ENCODE measurements at regions not wholly inside any gene's neighbourhood (a gene's known extent, or its start where the extent isn't known, plus 50 kb on each side); places are given as distances from the start of the nearest gene placed in this dataset.

GRCh38 chr4:127174201-127174600, 458.6 kb upstream of the INTU start:
- ATAC-seq (no peak), DNase-seq (no peak)
- TF ChIP-seq CTCF (IDR thresholded peaks at IDR 0.05), result no peak
- H3K36me3 ChIP-seq (ENCODE audit: insufficient read depth in 1 of 2, low read depth in 1 of 2), result no peaks in the 10 kb centered on the region
- H3K27ac ChIP-seq, result no peak overlapping the region
- 82 to 88% (median 88%) methylated on average over 1 of the region's 1 CpG for WGBS, 3 donors
- no peak overlapping the region for H3K4me3 ChIP-seq
- no peaks in the 10 kb centered on the region for H3K4me1 ChIP-seq
- intact Hi-C loops (cut with DNase I), result no loop called here
- H3K27me3 ChIP-seq (ENCODE audit: insufficient read depth in 3 of 3, low read length in 2 of 3), result no peaks in the 10 kb centered on the region
- H3K9me3 ChIP-seq, result no peaks in the 10 kb centered on the region

GRCh38 chr4:127174616-127175015, 458.1 kb upstream of the INTU start:
- no peak for DNase-seq
- H3K27me3 ChIP-seq (ENCODE audit: insufficient read depth in 3 of 3, low read length in 2 of 3), result no peaks in the 10 kb centered on the region
- WGBS, 3 donors, result 66 to 77% (median 73%) methylated on average over 2 of the region's 2 CpGs
- H3K27ac ChIP-seq, result no peak overlapping the region
- no peak for ATAC-seq
- H3K36me3 ChIP-seq (ENCODE audit: insufficient read depth in 1 of 2, low read depth in 1 of 2), result no peaks in the 10 kb centered on the region
- H3K4me1 ChIP-seq, result no peaks in the 10 kb centered on the region
- no peaks in the 10 kb centered on the region for H3K9me3 ChIP-seq
- H3K4me3 ChIP-seq, result no peak overlapping the region
- TF ChIP-seq CTCF (IDR thresholded peaks at IDR 0.05), result no peak
- intact Hi-C loops (cut with DNase I), result no loop called here

GRCh38 chr4:127179256-127180087, 453.3 kb upstream of the INTU start:
- H3K27me3 ChIP-seq (ENCODE audit: insufficient read depth in 3 of 3, low read length in 2 of 3), result no peaks in the 10 kb centered on the region
- no peak overlapping the region for H3K4me3 ChIP-seq
- DNase-seq (no peak), ATAC-seq (no peak)
- intact Hi-C loops (cut with DNase I), result no loop called here
- H3K36me3 ChIP-seq (ENCODE audit: insufficient read depth in 1 of 2, low read depth in 1 of 2), result no peaks in the 10 kb centered on the region
- no peak for TF ChIP-seq CTCF (IDR thresholded peaks at IDR 0.05)
- H3K27ac ChIP-seq, result no peak overlapping the region
- 66 to 88% (median 84%) methylated on average over 2 of the region's 2 CpGs for WGBS, 3 donors
- no peaks in the 10 kb centered on the region for H3K4me1 ChIP-seq
- no peaks in the 10 kb centered on the region for H3K9me3 ChIP-seq

GRCh38 chr4:127181001-127181400, 451.8 kb upstream of the INTU start:
- H3K27ac ChIP-seq, result no peak overlapping the region
- no peaks in the 10 kb centered on the region for H3K4me1 ChIP-seq
- no peak for DNase-seq
- intact Hi-C loops (cut with DNase I), result no loop called here
- ATAC-seq, result no peak
- no peaks in the 10 kb centered on the region for H3K36me3 ChIP-seq (ENCODE audit: insufficient read depth in 1 of 2, low read depth in 1 of 2)
- H3K27me3 ChIP-seq (ENCODE audit: insufficient read depth in 3 of 3, low read length in 2 of 3), result no peaks in the 10 kb centered on the region
- H3K4me3 ChIP-seq, result no peak overlapping the region
- no peak for TF ChIP-seq CTCF (IDR thresholded peaks at IDR 0.05)
- no peaks in the 10 kb centered on the region for H3K9me3 ChIP-seq

GRCh38 chr4:127182687-127183086, 450.1 kb upstream of the INTU start:
- intact Hi-C loops (cut with DNase I), result no loop called here
- Histone ChIP-seq H3K4me1 (no peaks in the 10 kb centered on the region), H3K36me3 (ENCODE audit: insufficient read depth in 1 of 2, low read depth in 1 of 2) (no peaks in the 10 kb centered on the region), H3K27ac (no peak overlapping the region), H3K27me3 (ENCODE audit: insufficient read depth in 3 of 3, low read length in 2 of 3) (no peaks in the 10 kb centered on the region), H3K9me3 (no peaks in the 10 kb centered on the region), H3K4me3 (no peak overlapping the region)
- ATAC-seq (no peak), DNase-seq (no peak)
- TF ChIP-seq CTCF (IDR thresholded peaks at IDR 0.05), result no peak
- WGBS, 3 donors, result 34 to 50% (median 39%) methylated on average over 1 of the region's 1 CpG

All from psoas muscle (tissue), 7 donors.